ENCODE measurements at regions not wholly inside any gene's neighbourhood (a gene's known extent, or its start where the extent isn't known, plus 50 kb on each side); places are given as distances from the start of the nearest gene placed in this dataset.

DNA sequence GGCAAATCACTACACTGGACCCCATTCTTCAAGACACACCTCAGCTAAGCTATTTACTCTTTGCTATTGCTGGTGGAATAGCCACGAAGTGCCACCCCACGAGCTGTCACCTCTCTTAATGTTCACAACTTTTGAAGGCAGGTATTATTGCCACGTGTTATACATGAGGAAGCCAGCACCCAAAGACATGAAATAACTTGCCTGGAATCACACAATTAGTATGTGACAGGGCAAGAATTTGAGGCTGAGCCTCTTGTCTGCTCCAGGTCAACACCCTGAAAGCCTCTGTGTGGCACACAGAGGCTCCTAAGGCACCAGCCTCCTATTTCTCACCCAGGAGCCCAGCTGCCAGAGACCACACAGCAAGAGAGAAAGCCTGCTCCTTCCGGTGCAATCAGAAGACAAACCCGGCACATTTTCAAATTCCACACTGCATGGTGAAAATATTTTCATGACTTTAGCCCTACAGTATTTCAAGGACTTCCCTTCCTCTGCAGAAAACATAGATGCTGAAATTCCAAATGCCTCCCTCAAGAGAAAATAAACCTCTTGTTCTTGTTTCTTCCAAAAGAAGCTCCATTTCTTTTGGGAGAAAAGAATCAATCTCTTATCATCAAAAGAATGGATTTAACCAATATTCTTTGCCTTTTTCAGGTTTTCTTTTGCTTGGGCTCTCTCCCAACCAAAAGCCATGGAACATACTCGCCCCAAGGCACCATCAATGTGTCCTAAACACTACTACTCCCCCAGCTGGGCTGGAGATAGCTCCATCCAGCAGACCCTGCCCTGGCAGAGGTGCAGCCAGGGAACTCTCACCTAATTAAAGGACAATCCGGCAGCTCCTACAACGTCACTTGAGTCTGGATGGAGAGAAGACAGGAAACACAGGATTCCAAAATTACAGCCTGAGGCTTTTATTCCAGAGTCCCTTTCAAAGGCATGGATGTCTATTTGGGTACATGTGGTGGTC lies 84.7 kb upstream of the THBS1 start (continued):
- no peak for TF ChIP-seq POU6F1 (CRISPR knock-in tag; IDR thresholded peaks at IDR 0.05; ENCODE audit: borderline replicate concordance, low read depth)

DNA sequence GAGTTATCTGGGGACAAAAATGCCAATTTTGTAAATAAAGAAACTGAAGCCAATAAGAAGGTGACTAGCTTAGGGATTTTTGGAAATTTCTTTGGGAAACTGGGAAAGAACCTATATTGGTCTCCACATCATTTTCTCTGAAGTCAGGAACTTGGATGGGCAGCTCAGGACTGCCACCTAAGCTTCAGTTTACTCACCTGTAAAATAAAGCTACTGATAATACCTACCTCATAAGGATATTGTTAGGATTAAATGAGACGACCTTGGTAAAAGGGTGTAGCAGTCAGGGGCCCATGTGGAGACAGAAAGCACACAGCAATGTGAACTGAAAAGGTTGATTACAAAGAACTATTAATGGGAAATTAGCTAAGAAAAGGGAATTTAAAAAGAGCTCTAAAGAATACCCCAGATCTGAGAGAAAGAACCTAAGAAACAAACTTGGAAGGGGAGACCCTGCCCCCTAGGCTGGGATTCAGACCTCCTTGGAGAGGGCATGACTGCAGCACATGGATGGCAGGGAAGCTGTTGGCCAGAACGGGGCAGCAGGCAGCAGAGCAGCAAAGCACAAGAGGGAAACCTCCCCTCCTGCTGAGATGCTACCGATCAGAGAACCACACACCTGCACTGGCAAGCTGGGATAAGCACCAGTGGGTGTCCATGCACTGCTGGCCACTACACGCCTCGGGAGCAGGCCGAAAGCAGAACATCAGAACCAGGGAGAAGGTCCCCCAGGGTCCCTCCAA lies 83.7 kb upstream of the THBS1 start:
- TF ChIP-seq CSDC2 (CRISPR knock-in tag; IDR thresholded peaks at IDR 0.05) (no peak), SNAI2 (CRISPR knock-in tag; IDR thresholded peaks at IDR 0.05) (no peak), RARB (CRISPR knock-in tag; IDR thresholded peaks at IDR 0.05) (no peak), OSR1 (CRISPR knock-in tag; IDR thresholded peaks at IDR 0.05) (no peak)
- TF ChIP-seq, protein P1, sequence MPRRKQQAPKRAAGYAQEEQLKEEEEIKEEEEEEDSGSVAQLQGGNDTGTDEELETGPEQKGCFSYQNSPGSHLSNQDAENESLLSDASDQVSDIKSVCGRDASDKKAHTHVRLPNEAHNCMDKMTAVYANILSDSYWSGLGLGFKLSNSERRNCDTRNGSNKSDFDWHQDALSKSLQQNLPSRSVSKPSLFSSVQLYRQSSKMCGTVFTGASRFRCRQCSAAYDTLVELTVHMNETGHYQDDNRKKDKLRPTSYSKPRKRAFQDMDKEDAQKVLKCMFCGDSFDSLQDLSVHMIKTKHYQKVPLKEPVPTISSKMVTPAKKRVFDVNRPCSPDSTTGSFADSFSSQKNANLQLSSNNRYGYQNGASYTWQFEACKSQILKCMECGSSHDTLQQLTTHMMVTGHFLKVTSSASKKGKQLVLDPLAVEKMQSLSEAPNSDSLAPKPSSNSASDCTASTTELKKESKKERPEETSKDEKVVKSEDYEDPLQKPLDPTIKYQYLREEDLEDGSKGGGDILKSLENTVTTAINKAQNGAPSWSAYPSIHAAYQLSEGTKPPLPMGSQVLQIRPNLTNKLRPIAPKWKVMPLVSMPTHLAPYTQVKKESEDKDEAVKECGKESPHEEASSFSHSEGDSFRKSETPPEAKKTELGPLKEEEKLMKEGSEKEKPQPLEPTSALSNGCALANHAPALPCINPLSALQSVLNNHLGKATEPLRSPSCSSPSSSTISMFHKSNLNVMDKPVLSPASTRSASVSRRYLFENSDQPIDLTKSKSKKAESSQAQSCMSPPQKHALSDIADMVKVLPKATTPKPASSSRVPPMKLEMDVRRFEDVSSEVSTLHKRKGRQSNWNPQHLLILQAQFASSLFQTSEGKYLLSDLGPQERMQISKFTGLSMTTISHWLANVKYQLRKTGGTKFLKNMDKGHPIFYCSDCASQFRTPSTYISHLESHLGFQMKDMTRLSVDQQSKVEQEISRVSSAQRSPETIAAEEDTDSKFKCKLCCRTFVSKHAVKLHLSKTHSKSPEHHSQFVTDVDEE (CRISPR knock-in tag; IDR thresholded peaks at IDR 0.05), result no peak
- TF ChIP-seq, protein P2, sequence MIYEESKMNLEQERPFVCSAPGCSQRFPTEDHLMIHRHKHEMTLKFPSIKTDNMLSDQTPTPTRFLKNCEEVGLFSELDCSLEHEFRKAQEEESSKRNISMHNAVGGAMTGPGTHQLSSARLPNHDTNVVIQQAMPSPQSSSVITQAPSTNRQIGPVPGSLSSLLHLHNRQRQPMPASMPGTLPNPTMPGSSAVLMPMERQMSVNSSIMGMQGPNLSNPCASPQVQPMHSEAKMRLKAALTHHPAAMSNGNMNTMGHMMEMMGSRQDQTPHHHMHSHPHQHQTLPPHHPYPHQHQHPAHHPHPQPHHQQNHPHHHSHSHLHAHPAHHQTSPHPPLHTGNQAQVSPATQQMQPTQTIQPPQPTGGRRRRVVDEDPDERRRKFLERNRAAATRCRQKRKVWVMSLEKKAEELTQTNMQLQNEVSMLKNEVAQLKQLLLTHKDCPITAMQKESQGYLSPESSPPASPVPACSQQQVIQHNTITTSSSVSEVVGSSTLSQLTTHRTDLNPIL (CRISPR knock-in tag; IDR thresholded peaks at IDR 0.05; ENCODE audit: low read depth), result no peak
- ATAC-seq, result no peak

- ATAC-seq, result no peak
- TF ChIP-seq ZC3H10 (CRISPR knock-in tag; IDR thresholded peaks at IDR 0.05) (no peak), ZNF70 (CRISPR knock-in tag; IDR thresholded peaks at IDR 0.05) (no peak), OSR1 (CRISPR knock-in tag; IDR thresholded peaks at IDR 0.05) (no peak), ESRRG (CRISPR knock-in tag; IDR thresholded peaks at IDR 0.05) (no peak)
- TF ChIP-seq, protein P2 (CRISPR knock-in tag; IDR thresholded peaks at IDR 0.05; ENCODE audit: low read depth), result no peak
Observed at GRCh38 chr15:39497759-39498565, 82.9 kb upstream of the THBS1 start.

- ATAC-seq, result no peak
- TF ChIP-seq OSR1 (CRISPR knock-in tag; IDR thresholded peaks at IDR 0.05) (no peak), ZNF8 (CRISPR knock-in tag; IDR thresholded peaks at IDR 0.05) (no peak), ZNF70 (CRISPR knock-in tag; IDR thresholded peaks at IDR 0.05) (no peak), ZFP30 (CRISPR knock-in tag; IDR thresholded peaks at IDR 0.05) (no peak), ISL1 (CRISPR knock-in tag; IDR thresholded peaks at IDR 0.05) (no peak), ZC3H10 (CRISPR knock-in tag; IDR thresholded peaks at IDR 0.05) (no peak), ZFP3 (CRISPR knock-in tag; IDR thresholded peaks at IDR 0.05) (no peak)
- TF ChIP-seq, protein P3, sequence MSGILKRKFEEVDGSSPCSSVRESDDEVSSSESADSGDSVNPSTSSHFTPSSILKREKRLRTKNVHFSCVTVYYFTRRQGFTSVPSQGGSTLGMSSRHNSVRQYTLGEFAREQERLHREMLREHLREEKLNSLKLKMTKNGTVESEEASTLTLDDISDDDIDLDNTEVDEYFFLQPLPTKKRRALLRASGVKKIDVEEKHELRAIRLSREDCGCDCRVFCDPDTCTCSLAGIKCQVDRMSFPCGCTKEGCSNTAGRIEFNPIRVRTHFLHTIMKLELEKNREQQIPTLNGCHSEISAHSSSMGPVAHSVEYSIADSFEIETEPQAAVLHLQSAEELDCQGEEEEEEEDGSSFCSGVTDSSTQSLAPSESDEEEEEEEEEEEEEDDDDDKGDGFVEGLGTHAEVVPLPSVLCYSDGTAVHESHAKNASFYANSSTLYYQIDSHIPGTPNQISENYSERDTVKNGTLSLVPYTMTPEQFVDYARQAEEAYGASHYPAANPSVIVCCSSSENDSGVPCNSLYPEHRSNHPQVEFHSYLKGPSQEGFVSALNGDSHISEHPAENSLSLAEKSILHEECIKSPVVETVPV (CRISPR knock-in tag; IDR thresholded peaks at IDR 0.05), result no peak
- TF ChIP-seq, protein P4, sequence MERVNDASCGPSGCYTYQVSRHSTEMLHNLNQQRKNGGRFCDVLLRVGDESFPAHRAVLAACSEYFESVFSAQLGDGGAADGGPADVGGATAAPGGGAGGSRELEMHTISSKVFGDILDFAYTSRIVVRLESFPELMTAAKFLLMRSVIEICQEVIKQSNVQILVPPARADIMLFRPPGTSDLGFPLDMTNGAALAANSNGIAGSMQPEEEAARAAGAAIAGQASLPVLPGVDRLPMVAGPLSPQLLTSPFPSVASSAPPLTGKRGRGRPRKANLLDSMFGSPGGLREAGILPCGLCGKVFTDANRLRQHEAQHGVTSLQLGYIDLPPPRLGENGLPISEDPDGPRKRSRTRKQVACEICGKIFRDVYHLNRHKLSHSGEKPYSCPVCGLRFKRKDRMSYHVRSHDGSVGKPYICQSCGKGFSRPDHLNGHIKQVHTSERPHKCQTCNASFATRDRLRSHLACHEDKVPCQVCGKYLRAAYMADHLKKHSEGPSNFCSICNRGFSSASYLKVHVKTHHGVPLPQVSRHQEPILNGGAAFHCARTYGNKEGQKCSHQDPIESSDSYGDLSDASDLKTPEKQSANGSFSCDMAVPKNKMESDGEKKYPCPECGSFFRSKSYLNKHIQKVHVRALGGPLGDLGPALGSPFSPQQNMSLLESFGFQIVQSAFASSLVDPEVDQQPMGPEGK (CRISPR knock-in tag; IDR thresholded peaks at IDR 0.05; ENCODE audit: borderline replicate concordance), result no peak
Observed at GRCh38 chr15:39498629-39499028, 82.2 kb upstream of the THBS1 start.
